OCI-LY7 (cell line): ENCODE measurements at regions not wholly inside any gene's neighbourhood (a gene's known extent, or its start where the extent isn't known, plus 50 kb on each side); places are given as distances from the start of the nearest gene placed in this dataset.
A peak's percentile ranks its signal among the peaks of the same experiment; 100 is the strongest.

Experiments used
- CTCF ChIP-seq: fragments of 200-600 bp; sonication (generic); conservative IDR thresholded peaks from 2 replicates; pipeline ENCODE4 v1.5.1; 2014; ENCODE audit warnings: mild to moderate bottlenecking, antibody characterized with exemption, low read length, moderate library complexity, mixed read lengths
- EZH2phosphoT487 ChIP-seq: fragments of 200-600 bp; sonication (generic); IDR thresholded peaks from 2 replicates; pipeline ENCODE4 v1.6.1; 2018; ENCODE audit warnings: low read depth, borderline replicate concordance, mild to moderate bottlenecking, mixed run types, antibody characterized with exemption, low read length, moderate library complexity, mixed read lengths

GRCh38 chr12:131452444-131452860 lies 258.4 kb upstream of the SFSWAP start:
- peak; percentile 73 for TF ChIP-seq CTCF
- TF ChIP-seq EZH2phosphoT487: no peak
